ENCODE measurements at regions not wholly inside any gene's neighbourhood (a gene's known extent, or its start where the extent isn't known, plus 50 kb on each side); places are given as distances from the start of the nearest gene placed in this dataset.

GRCh38 chr12:125451408-125451807 lies 386.2 kb downstream of the AACS start:
- TF ChIP-seq CTCF (IDR thresholded peaks at IDR 0.05; ENCODE audit: insufficient read depth, low read length, poor library complexity, severe bottlenecking) = no peak
- no peak for TF ChIP-seq EZH2phosphoT487 (conservative IDR thresholded peaks at IDR 0.05; ENCODE audit: low read length)
